Small intestine (tissue), 7 donors: ENCODE measurements at regions not wholly inside any gene's neighbourhood (a gene's known extent, or its start where the extent isn't known, plus 50 kb on each side); places are given as distances from the start of the nearest gene placed in this dataset.

Experiments
- DNase-seq, 2 donors: peaks; one replicate each; pipeline versions ENCODE4 v3.0.0 to v3.0.0-alpha.2; 2013
- FAIRE-seq: peaks from 2 replicates; lab custom pipeline; 2012; peaks lifted over from hg19 to GRCh38; lab: Jason Lieb, UNC
- H3K27ac ChIP-seq, 3 donors: one replicate each; pipeline ENCODE4 v1.5.1; 2013; ENCODE audit warnings: low read length in 2 of 3, mild to moderate bottlenecking in 2 of 3, control low read depth in 1 of 3, inconsistent platforms in 1 of 3, low read depth in 1 of 3, moderate library complexity in 1 of 3
- H3K27me3 ChIP-seq, 3 donors: one replicate each; pipeline ENCODE4 v1.6.1; 2013; ENCODE audit warnings: low read length in 3 of 3, inconsistent platforms in 1 of 3; ENCODE audit not compliant: control insufficient read depth in 3 of 3, insufficient read depth in 3 of 3
- H3K36me3 ChIP-seq, 3 donors: one replicate each; pipeline ENCODE4 v1.6.1; 2013; ENCODE audit warnings: low read length in 3 of 3, inconsistent platforms in 1 of 3, low read depth in 1 of 3, mild to moderate bottlenecking in 1 of 3, moderate library complexity in 1 of 3; ENCODE audit not compliant: control insufficient read depth in 3 of 3, insufficient read depth in 2 of 3
- H3K4me1 ChIP-seq, 3 donors: one replicate each; pipeline ENCODE4 v1.6.1; 2013; ENCODE audit warnings: low read length in 2 of 3, inconsistent platforms in 1 of 3, low read depth in 1 of 3, mild to moderate bottlenecking in 1 of 3, moderate library complexity in 1 of 3; ENCODE audit not compliant: control insufficient read depth in 3 of 3, insufficient read depth in 2 of 3
- H3K4me3 ChIP-seq, 3 donors: one replicate each; pipeline ENCODE4 v1.5.1; 2013; ENCODE audit warnings: low read length in 3 of 3, control low read depth in 1 of 3, inconsistent platforms in 1 of 3, low read depth in 1 of 3, mild to moderate bottlenecking in 1 of 3, moderate library complexity in 1 of 3
- H3K9me3 ChIP-seq, 2 donors: one replicate each; pipeline ENCODE4 v1.6.1; 2013; ENCODE audit warnings: low read depth in 1 of 2, low read length in 1 of 2; ENCODE audit not compliant: control insufficient read depth in 2 of 2, insufficient read depth in 1 of 2
- WGBS, 3 donors: extraction: QIAGEN DNeasy Blood & Tissue Kit; methylation state at CpG; one replicate each; pipeline ENCODE4 v1.1.7; 2013; 5-methylcytosine and 5-hydroxymethylcytosine counted together
- donor health status: healthy with polysubstance abuse.
- donor health status: control.
- donor health status: control.
- donor health status: Bipolar disorder and iron deficiency.
- donor health status: healthy.

DNA sequence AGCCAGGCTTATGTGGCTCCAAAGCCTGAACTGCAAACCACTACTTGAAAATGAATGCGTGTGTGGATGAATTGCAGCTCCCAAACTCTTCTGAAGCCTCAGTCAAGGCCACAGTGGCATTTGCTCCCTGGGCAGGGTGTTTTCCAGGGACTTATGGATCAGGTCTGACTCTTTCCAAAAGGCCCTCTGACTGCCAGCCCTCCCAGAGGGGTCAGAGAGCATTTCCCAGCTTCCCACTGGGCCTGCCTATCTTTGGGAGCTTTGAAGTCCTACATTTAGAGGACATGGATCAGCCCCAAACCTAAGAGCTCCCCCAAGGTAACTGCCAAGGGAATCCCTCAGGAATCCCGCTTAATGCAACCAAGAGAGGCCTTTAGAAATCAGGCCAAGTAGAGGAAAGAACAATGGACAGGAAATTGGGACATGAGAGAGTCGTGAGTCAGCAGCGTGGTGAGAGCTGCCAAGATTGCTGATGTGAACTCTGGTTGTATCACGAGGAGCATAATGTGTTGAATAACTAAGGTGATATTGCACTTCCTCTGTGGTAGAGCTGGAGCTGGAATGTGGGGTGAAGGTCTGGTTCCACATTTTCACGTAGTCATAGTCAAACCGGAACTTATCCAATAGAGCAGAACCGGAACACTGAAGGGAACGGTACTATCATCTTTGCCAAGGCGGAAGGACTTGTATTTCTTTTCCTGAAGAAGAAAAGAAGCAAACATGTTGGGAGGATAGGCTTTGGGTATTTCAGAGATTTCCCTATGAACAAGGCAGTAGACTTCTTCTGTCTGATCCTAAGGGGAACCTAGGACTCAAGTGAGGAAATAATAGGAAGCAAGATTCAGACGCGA, 99.4 kb upstream of the JUN start:
- DNase-seq = peak; percentile 84 to 96
- no peak for FAIRE-seq

DNA sequence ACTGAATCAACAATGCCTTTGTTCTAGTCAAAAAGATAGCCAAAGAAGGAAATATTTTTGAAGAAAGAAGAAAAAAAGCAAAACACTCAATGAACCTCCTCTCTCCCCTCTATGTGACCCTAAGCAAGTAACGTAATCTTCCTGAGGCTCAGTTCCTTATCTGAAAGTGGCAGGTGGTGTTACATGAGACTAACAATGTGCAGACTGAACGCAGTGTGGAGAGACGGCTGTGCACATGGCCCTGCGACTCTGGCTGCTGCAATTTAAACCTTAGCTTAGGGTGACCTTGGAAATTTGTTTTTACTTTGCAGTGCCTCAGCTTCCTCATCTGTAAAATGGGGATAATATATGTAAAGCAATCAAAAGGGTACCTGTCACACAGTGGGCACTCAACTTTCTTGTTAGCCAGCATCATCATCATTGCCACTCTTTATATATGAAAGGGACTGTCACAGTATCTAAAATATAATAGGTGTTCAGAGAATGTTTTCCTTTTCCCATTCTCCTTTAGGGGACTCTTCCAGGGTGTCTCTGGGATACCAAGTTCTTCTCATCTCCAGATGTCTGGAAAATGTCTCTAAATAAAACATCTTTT, 100.1 kb upstream of the JUN start:
- H3K27me3 ChIP-seq = no peaks in the 10 kb centered on the region
- H3K36me3 ChIP-seq = no peaks in the 10 kb centered on the region
- DNase-seq (no peak), FAIRE-seq (no peak)
- H3K9me3 ChIP-seq = no peaks in the 10 kb centered on the region
- H3K4me1 ChIP-seq = peaks cover 14 to 73% (median 14%) of the 10 kb centered on the region in 3 donors
- H3K4me3 ChIP-seq = no peak overlapping the region
- WGBS, 3 donors = 9 to 47% (median 39%) methylated on average over 4 of the region's 4 CpGs
- H3K27ac ChIP-seq = peak overlapping the region; percentile 79 to 90 (median 85)

More for the DNA sequence above, 99.4 kb upstream of the JUN start:
- H3K27me3 ChIP-seq = no peaks in the 10 kb centered on the region
- H3K27ac ChIP-seq = peak overlapping the region; percentile 79 to 90 (median 85)
- peaks cover 14 to 70% (median 14%) of the 10 kb centered on the region in 3 donors for H3K4me1 ChIP-seq
- WGBS, 3 donors = 26 to 41% (median 28%) methylated on average over 12 of the region's 12 CpGs
- no peaks in the 10 kb centered on the region for H3K36me3 ChIP-seq
- H3K4me3 ChIP-seq = no peak overlapping the region
- no peaks in the 10 kb centered on the region for H3K9me3 ChIP-seq

DNA sequence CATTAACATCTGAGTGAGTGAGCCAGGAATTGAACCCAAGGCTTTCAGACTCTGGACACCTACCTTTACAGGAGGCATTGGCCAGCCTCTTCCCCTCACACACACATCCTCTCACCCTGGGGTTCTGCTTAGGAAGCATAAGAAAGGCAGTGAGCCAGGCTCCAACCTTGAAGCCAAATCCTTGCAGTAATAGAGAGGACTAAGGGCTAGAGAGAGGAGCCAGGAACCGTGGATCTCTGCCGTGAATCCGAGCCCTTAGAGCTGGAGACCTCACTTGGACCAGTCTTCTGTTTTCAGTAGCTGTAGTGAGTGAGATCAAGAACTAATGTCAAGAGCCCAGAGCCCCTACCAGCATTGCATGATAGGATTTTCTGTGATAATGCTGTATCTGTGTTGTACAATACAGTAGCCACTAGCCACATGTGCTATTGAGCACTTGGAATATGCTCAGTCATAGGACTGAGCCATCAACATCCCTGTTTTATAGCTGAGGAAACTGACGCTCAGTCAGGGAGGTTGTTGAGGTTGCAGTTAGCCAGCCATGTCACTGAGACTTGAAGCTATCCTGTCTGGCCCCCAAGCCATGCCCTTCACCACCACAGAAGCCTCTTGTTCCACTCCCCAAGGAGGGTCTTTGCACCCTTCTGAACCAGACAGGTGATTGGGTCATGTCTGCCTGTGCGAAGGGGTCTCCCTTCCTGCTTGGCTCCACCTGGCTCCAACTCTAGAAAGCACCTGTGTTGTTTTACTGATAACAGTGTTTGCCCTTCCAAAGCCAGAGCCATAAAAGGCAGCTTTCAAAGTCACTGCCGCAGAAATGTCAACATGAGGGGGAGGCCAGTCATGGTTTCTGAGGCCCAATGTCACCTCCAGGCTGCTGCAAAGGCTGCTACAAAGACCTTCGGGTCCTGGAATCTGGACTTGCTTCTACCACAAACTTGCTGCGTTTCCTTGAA, 101.1 kb upstream of the JUN start:
- Histone ChIP-seq H3K36me3 (no peaks in the 10 kb centered on the region), H3K9me3 (no peaks in the 10 kb centered on the region), H3K4me3 (no peak overlapping the region), H3K27me3 (no peaks in the 10 kb centered on the region), H3K27ac (peak overlapping the region; percentile 77 to 85 (median 77)), H3K4me1 (peaks cover 14 to 83% (median 14%) of the 10 kb centered on the region in 3 donors)
- DNase-seq = peak; percentile 97
- WGBS, 3 donors = 13 to 49% (median 26%) methylated on average over 8 of the region's 8 CpGs
- no peak for FAIRE-seq

DNA sequence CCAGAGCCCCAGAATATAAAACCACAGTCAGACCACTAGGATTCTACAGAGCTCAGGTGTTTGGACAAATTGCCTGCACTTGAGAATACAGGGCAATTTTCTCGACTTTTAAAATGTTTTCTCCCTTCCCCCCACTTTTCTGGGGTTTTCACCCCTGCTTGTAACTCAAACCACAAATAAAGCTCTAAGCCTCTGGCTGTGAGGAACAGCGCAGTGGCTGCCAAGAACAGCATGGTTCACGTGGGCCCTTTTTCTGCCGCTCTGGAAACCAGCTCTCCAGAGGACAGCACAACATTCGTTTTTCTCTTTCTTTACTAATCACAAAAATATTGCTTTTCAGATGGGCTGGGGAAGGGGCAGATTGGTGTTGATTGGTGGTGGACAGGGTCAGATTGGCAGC, 102.2 kb upstream of the JUN start:
- DNase-seq (no peak), FAIRE-seq (no peak)
- Histone ChIP-seq H3K4me3 (no peak overlapping the region), H3K9me3 (no peaks in the 10 kb centered on the region), H3K27me3 (no peaks in the 10 kb centered on the region), H3K4me1 (peaks cover 14 to 89% (median 16%) of the 10 kb centered on the region in 3 donors), H3K36me3 (no peaks in the 10 kb centered on the region), H3K27ac (peak overlapping the region in 2 of 3 donors; percentile 33 to 85)
- WGBS, 3 donors = 34 to 53% (median 36%) methylated on average over 5 of the region's 5 CpGs

DNA sequence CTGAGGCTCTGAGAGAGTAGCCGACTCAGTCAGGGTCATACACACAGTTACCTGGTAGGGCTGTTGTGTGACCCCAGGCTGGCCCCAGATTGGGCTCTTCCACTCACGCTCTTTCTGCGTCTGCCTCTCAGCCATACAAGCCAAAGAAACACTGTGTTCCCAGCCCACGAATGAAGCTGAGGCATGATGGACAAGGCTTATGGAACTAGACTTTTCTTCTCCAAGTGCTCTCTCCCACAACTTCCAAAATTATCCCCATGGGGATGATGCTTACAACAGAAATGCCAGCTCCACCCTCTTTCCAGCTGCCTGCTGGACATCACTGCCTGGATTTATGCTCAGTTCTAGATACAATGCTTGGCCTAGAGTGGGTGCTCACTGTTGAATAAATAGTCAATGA, 102.8 kb upstream of the JUN start:
- no peak for DNase-seq
- Histone ChIP-seq H3K27ac (peak overlapping the region in 2 of 3 donors; percentile 16 to 85), H3K36me3 (no peaks in the 10 kb centered on the region), H3K4me3 (no peak overlapping the region), H3K27me3 (no peaks in the 10 kb centered on the region), H3K4me1 (peaks cover 14 to 88% (median 16%) of the 10 kb centered on the region in 3 donors), H3K9me3 (peaks cover 0 to 5% of the 10 kb centered on the region in 2 donors)
- no peak for FAIRE-seq
- 86 to 95% (median 93%) methylated on average over 4 of the region's 4 CpGs for WGBS, 3 donors

DNA sequence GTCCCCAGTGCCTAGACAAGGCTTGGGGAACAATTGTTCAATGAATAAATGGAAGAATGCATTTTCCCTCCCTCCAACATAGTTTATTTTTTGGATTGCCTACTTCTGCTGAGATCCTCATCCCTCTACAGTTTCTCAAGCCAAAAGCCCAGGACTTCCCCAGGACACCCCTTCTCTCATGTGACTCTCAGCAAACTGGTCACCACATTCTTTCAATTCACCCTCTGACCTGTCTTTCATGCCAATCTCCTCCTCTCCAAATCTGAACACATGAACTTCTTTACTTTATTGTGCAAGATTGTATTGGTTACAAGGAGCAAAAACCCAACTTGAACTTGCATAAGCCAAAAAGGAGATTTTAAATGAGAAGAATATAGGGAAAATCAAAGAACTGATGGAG, 103.2 kb upstream of the JUN start:
- peaks cover 10 to 84% (median 14%) of the 10 kb centered on the region in 3 donors for H3K4me1 ChIP-seq

DNA sequence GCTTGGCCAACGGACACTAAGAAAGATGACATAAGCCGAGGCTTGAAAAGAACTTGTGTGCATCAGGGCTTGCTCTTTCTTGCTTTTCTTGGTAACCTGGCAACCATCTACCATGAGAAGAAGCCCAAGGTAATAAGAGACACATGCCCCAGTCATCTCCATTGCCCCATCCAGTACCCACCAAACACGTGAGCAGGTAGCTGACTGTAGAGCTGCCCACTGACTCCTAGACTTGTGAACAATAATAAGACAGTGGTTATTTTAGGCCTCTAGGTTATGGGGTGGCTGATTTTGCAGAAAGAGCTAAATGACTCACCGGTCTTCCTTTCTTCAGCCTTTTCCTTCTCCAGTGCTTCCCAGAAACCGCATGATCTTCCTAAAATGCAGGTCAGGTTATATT, 105.0 kb upstream of the JUN start:
- Histone ChIP-seq H3K4me3 (no peak overlapping the region), H3K27me3 (no peaks in the 10 kb centered on the region), H3K27ac (no peak overlapping the region), H3K36me3 (no peaks in the 10 kb centered on the region), H3K4me1 (peaks cover 8 to 73% (median 10%) of the 10 kb centered on the region in 3 donors), H3K9me3 (peaks cover 0 to 5% of the 10 kb centered on the region in 2 donors)
- DNase-seq (no peak), FAIRE-seq (no peak)
- WGBS, 3 donors = 88 to 93% (median 90%) methylated on average over 5 of the region's 5 CpGs

More for the DNA sequence above, 103.2 kb upstream of the JUN start:
- Histone ChIP-seq H3K36me3 (no peaks in the 10 kb centered on the region), H3K4me3 (no peak overlapping the region), H3K27me3 (no peaks in the 10 kb centered on the region), H3K27ac (peak overlapping the region in 2 of 3 donors; percentile 16 to 85), H3K9me3 (peaks cover 0 to 5% of the 10 kb centered on the region in 2 donors)
- DNase-seq (no peak), FAIRE-seq (no peak)

DNA sequence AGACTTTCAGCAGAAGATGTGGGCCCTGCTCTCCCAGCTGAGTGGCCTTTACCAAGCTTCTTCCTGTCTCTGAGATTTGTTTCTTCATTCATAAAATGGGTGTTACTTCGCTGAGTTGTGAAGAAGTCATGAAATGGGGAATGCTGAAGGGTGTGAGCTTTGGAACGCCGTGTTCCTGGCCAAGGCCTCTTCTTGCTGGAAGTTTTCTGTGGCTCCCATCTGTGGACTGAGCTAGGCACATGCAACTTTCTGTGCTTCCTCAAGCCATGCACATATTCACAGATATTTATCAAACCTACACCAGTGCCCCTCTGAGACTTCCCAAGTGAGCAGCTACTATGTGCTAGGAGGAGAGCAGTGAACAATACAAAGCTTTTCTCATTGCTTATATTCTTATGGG, 106.3 kb upstream of the JUN start:
- no peaks in the 10 kb centered on the region for H3K27me3 ChIP-seq
- 81 to 92% (median 84%) methylated on average over 3 of the region's 3 CpGs for WGBS, 3 donors
- peaks cover 0 to 5% of the 10 kb centered on the region in 2 donors for H3K9me3 ChIP-seq
- DNase-seq (no peak), FAIRE-seq (no peak)
- H3K36me3 ChIP-seq = no peaks in the 10 kb centered on the region
- H3K4me1 ChIP-seq = peaks cover 4 to 65% (median 4%) of the 10 kb centered on the region in 3 donors
- no peak overlapping the region for H3K4me3 ChIP-seq
- H3K27ac ChIP-seq = peak overlapping the region in 1 of 3 donors; percentile 63
